COLO668 (cell line): ENCODE measurements at regions not wholly inside any gene's neighbourhood (a gene's known extent, or its start where the extent isn't known, plus 50 kb on each side); places are given as distances from the start of the nearest gene placed in this dataset.

Experiments
- DNase-seq: peaks from one replicate; lab custom pipeline; 2025; ENCODE audit not compliant: unreplicated experiment; lab: John Stamatoyannopoulos, UW

DNA sequence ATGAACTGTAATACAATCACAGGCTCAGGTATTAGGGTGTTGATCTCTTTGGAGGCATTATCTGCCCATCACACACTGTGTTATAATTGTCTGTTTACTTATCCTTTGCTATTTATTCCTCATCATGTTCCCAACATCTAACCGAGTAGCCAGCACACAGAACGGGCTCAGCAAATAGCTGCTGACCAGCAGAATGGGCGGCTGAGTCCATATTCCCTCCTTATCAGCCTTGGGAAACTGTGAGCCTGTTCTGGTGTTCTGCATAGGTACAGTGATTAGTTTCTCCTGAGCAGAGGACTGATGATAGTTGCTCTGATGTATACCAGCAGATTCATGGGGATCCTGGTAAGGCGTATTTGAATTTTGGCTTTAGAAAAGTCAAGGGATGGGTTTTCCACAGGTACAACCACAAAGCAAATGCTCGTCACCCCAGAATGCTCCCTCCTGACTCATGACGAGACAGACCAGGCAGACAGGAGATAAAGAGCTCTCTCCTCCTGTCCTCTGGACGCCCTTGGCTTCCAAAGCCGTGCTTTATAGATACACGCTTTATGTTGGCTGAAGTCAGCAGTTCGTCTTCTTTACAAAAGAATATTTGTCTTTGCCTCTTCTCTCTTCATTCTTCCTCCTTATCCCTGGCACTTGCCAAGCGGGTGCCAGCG, 166.7 kb downstream of the TTLL2 start:
- DNase-seq: no peak

DNA sequence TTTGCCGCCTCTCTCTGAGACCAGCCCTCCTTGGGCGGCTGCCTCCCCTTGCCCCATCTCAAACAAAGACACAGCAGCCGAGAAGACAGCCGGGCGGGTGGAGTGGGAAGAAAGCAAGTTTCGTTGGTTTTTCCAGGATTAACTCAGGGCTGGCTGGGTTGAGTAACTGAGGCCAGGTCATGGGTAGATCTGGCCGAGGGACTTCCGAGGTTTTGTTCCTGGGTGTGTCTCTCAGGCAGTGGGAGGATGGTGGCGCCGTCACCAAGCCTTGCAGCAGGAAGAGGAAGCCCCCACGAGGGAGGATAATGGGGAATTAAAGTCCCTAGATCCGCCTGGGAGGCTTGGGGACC, 167.2 kb downstream of the TTLL2 start:
- DNase-seq: no peak

DNA sequence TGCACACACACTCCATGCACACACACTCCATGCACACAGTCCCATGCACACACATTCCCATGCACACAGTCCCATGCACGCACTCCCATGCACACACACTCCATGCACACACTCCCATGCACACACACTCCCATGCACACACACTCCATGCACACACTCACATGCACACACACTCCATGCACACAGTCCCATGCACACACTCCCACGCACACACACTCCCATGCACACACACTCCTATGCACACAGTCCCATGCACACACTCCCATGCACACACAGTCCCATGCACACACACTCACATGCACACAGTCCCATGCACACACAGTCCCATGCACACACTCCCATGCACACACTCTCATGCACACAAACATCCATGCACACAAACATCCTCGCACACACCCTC, 168.4 kb downstream of the TTLL2 start:
- DNase-seq: no peak

DNA sequence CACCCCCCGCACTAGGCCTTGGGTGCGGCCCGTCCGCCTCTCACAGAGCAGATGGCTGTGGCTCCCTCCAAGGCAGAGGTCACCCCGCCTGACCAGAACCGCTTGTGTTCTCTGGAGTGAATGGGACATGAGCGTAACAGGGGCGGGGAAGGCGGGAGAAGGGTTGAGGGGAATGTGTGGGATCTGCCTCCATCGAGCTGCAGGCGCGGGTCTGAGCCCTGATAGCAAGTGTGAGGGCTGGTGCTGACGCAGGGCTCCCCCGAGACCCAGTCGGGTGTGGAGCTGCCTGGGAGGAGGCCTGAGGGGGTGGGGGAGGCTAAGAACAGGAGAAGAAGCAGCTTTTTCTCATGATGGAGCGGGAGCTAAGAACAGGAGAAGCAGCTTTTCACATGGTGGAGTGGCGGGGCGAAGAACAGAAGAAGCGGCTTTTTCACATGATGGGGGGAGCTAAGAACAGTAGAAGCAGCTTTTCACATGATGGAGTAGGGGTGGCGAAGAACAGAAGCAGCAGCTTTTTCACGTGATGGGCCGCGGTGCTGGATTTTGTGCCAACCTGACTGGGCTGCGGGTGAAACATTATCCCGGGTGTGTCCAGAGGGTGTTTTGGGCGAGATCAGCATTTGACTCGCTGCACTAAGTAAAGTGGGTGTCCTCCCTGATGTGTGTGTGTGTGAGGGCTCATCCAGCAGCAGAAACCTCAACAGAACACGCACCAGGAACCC, 169.3 kb downstream of the TTLL2 start:
- no peak for DNase-seq

DNA sequence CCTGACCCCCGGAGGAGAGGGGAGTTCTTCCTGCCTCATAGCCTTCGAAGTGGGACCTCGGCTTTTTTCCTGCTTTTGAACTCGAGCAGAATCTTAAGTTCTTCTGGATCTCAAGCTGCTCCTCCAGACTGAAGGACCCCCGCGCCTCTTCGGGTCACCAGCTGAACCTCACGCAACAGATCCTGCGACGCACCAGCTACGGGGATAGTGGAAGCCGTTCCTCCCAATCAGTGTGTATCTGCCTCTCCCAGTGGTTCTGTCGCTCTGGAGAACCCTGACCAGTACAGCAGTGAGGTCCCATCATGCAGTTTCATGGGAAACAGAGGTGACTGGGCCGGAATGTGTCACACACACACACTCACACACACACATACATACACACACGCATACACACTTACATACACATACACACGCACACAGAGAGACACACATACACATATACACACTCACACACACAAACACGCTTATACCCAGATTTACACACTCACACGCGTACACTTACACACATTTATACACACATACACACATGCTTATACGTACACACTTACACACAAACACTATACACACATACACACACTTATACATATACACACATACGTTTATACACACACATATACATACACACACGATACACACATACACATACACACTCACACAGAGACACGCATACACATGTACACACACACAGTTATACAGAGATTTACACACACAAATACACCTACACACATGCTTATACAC, 170.0 kb downstream of the TTLL2 start:
- DNase-seq: no peak

DNA sequence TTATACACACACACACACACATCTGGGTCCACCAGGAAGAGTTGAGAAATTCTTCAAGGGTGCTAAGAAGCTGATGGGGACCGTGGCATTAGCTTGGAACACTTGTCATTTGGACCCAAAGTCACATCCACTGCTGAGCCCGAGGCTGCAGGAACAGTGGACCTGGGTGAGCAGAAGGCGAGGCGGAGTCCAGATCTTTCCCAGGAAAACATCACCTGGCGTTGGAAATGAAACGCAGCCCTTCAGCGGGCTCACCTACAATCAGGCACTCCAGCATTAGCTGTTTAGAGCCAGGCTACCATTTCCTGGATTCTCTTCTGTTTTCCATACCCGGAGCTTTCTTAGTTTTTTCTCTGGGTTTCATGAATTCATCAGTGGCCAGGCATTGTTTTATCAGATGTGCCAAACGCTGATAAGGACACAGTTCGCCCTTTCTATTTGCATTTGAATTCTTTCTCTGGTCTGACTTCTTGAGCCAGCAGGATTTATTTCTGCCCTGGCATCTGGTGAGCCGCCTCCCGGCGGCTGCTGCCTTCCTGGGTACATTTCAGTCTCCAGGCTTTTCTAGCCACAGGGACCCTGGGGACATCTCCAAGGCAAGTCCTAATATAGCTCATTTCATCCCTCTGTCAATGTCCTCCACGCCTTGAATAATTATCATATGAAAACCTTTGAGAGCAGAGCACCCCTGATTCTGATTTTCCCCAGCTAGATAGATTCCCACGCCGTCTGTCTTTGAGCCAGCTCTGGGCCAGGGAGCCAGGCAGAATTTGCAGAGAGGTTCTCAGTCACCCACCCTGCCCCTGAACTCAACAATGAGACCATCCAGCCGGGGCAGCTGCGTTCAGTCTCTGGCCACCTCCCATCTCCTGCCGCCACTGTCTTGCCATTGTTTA, 170.9 kb downstream of the TTLL2 start:
- no peak for DNase-seq

DNA sequence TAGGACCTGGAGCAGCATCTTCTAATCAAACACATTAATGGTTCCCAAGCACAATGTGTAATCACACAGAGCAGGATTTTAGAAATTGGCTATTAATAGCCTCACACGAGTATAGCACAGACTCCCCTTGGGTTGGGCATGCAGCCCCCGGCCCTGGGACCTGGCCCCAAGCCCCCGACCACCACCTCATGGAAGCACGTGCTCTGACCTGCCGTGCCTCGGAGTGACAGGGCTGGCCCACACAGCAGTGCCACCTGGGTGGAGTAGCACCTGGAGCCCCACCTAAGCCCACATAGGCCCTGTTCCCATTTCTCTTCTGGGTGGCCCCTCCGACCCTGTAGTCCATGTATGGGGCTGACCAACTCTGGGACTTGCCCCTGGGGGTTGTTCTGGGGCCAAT, 171.8 kb downstream of the TTLL2 start:
- DNase-seq: no peak

DNA sequence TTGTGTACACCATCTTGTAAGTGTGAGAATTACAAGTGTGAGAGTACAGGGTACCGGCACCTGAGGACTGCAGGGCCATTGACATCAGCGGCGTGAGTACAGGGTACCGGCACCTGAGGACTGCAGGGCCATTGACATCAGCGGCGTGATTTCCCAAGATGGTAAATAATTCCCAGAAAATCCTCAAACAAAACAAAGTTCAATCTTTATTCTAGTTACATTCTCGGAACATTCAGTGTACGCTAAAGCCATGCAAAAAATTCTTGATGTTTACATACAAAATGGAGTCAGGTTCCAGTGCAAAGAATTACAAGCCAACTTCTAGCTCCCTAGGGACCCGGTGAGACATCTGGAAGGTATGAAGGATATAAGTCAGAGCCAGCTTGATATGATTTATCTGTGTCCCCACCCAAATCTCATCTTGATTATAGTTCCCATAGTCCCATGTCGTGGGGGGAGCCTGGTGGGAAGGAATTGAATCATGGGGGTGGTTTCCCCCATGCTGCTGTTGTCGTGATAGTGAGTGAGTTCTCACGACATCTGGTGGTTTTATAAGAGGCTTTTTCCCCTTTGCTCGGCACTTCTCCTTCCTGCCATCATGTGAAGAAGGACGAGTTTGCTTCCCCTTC, 172.7 kb downstream of the TTLL2 start:
- no peak for DNase-seq

DNA sequence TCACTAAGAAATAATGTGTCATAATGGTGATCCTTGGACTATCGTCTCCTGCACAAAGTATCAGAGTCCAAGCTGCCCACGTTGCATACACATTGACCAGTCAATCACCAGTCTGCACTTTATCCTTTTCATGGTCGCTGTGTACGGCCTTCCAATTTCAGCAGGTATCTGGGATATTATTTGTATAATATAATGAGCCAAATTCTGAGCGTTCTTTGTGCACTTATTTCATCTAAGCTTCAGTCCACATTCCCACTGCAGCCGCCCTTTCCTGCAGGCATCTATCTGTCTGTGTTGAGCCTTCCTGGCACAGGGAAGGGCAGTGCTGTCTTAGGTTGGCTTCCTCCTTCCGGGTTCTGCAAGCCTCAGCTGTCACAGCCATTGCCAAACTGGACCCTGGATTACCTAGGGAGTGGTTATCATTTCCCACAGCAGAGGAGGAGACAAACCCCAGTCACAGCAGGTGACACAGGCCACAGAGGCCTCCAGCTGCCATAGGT, 174.3 kb downstream of the TTLL2 start:
- DNase-seq: peak; percentile 4

DNA sequence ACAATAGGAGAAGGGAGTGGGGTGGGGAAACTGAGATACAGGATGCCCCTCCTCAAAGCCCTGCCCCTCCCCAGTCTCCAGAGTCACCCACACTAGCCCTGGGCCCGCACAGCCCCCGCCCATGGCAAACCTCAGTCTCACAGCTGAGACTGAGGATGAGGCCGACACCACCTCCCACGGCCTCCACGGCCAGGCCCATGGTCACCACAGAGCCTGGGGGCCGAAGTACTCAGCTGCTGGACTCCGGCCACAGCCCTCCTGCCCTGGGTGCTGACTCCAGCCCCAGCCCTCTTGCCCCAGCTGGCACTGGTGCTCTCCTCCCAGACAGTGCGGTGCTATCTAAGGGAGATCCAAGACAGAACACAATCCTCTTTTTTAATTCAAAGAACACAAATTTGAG, 176.1 kb downstream of the TTLL2 start:
- DNase-seq: no peak

DNA sequence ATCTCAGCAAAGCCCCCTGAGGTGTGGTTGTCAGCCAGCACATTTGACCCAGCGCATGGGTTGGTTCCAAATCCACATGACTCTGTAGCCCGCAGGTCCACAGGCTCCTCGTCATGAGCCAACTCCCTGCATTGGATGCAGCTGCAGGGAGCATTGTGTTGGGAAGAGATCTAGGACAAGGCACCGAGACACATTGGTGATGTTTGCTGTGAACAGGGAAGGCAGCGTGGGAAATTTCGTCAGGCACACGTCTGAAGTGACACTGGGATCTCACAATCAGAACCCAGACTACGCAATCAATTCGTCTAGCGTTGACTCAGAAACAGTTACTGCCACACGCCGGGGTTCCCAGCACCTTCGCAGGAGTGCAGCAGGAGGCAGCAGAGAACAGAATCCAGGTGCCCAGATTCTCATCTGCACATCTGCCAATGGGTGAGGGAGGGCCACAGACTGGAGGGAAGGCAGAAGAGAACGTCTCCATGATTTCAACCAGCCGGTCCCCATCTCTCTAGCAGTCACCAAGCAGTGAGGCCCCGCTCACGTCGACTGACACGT, 177.0 kb downstream of the TTLL2 start:
- DNase-seq: peak; percentile 28

DNA sequence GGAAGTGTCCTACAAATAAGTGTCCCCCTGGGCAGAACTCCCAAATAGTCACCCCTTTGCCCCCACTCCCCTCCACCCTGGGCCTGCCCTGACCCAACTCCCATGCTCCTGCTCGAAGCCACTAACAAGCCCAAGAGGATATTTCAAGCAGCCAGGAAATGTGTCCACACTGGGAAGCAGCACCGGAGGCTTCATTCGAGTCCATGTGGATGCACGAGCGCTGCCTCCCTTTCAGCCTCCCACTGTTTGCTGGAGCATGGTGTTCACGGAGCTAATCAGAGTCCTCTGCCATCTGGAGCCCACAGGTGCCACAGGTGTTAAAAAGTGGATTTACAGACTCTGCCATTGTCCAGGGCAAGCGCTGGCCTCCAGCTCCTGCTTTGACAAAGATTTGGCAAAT, 177.6 kb downstream of the TTLL2 start:
- DNase-seq: no peak

DNA sequence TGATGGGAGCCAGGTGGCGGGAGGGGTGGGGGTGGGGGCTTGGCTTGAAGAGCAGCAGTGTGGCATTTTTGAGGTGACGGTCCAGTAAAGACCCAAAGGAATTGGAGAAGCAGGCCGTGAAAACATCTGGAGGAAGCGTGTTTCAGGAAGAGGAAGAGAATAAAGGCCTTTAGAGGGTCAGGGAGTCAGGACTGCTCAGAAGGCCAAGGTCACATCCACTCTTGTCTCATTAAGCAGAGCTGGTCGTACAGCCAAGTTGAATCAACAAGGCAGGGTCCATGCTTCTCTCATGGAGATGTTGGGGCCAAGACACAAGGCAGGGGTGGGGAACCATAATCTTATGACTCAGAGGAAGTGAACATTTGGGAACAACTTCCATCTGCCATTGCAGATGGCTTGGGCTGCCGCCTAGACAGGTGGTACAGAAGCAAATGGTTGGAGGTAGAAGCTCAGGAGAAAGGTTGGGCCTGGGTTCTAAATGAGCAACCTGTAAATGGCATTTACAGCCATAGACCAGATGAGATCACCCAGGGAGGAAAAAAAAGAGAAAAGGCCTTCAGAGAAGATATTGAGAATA, 179.6 kb downstream of the TTLL2 start:
- DNase-seq: no peak

DNA sequence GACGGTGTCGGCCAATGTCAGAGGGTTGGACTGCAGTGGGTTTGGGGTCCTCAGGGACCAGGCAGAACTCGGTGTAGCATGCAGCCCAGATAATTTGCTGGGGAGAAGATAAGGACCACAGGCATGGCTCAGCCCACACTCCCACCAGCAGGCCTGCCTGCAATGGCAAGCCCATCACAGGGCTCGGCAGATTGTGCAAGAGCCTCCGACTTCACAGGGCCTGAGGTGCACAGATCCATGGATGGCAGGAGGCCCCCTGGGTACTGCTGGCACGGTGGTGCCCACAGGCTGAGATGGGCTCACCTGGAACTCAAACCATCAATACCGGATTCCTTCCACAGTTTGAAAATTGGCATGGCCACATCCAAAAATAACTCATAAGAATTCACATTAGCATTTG, 180.3 kb downstream of the TTLL2 start:
- no peak for DNase-seq

DNA sequence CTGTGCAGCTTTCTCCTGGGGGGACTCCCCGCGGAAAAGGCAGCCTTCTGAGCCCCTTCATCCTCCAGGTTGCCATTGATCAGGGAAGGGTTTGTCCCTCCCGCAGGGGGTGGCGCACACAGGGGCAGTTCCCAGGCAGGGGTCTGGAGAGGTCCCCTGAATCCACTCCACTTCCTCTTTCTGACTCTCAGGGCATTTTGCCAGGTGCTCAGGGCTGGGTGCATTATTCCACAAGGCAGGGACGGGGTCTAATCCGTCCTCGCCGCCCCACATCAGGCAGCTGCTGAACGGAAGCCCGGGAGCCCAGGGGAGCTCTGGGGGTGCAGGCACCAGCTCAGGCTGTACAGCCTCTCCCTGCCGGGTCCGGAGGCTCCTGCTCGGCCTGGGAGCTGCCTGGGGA, 180.9 kb downstream of the TTLL2 start:
- DNase-seq: no peak

DNA sequence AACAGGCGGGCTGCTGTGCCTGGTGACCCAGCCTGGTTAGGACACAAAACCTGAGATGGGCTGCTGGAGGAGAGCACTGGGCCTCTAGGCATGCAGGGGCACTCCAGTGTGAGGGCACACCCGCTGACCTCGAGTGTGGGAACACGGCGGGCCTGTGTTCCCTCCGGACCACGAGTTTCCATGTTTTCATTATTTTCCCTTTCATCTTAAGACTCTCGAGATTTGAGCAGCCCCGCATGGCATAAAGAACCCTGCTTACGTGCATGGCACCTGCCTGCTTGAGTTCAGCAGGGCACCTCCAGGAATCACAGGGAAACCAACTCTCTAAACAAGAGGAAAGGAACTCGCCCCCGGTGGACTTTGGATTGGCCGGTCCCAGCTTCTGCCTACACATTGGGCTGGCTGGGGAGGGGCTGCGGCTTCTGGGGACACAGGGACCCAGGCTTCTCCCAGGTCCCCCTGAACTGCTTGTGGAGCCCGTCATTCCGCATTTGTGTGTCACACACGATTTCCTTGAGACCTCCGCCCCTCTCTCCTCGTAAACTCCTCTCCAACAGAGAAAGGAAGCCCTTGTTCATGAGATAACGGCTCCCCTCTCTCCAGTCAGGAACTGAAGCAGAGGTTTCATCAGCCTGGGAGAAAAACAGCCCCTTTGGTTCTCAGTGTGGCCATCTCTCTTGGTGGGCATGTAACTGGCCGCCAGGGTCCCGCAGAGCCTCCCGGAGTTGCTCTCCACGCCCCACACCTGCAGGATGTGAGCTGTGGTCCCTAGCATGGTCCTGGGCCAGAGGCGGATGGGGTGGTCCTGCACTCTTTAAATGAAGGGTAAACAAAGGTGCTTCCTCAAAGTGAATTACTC, 181.8 kb downstream of the TTLL2 start:
- no peak for DNase-seq

DNA sequence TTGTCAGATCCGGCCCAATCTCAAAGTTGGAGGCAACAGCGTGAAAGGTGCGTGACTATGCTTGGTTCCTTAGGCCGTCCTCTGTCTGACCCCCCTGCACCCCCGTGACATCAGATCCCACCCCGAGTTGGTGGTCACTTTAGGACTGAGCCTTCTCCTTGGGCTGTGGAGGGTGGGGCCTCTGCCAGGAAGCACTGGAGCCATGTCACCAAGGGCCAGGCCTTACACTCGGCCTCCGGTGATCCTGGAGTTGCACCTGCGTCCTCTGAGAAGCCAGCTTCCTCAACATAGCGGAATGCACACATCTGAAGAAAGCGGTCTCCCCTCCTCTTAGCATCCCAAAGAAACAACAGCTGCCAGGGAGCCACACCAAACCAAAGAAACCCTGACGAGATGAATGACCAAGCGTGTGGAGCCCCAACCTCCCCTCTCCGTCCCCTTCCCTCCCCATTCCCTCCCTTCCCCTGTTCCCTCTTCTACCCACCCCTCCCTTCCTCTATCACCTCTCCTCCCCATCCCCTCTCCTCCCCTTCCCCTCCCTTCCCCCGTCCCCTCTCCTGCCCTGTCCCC, 182.6 kb downstream of the TTLL2 start:
- no peak for DNase-seq

DNA sequence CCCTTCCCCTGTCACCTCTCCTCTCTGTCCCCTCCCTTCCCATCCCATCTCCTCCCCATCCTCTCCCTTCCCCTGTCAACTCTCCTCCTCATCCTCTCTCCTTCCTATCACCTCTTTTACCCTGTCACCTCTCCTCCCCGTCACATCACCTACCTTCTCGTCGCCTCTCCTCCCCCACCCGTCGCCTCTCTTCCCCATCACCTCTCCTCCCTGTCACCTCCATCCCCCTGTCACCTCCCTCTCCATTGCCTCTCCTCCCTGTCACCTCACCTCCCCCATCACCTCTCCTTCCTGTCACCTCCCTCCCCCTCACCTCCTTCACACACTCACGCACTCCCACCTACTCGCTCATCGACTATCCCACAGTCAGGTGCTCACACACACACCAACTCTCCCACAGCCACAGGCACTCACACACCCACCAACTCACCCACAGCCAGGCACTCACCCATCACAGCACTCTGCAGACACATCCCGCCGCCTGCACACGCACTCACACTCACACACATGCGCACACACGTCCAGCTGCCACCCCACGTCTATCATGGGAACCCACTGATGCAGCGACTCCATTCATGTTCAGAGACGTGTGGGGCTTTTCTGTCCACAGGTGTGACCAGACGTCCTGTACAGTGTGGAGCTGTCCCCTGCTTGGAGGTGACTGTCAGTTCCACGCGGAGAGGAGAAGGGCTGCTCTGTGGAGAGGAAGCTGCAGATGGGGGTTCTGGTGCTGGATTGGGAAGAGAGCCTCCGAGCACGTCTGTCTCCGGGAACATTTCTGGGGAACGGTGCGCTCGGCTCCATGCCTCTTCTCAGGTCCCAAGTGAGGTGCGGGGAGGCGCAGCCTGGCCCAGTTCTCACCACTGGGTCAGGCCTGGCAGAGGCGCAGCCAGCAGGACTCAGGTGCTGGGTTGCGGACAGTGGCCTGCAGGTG, 184.3 kb downstream of the TTLL2 start:
- no peak for DNase-seq
